ENCODE measurements at regions not wholly inside any gene's neighbourhood (a gene's known extent, or its start where the extent isn't known, plus 50 kb on each side); places are given as distances from the start of the nearest gene placed in this dataset.
"Not testable (repeated sequence)": the region's sequence is repeated elsewhere in the genome, so short reads cannot be mapped to it uniquely, and the experiment has no call there.

GRCh38 chr2:105525201-105525600, 126.3 kb upstream of the FHL2 start:
- DNase-seq, result no peak

GRCh38 chr2:105522645-105523044, 123.8 kb upstream of the FHL2 start:
- no peak for DNase-seq

- DNase-seq, result no peak
Observed at GRCh38 chr2:105521616-105522015, 122.8 kb upstream of the FHL2 start.

- no peak for DNase-seq
Observed at GRCh38 chr2:105521176-105521575, 122.3 kb upstream of the FHL2 start.

DNA sequence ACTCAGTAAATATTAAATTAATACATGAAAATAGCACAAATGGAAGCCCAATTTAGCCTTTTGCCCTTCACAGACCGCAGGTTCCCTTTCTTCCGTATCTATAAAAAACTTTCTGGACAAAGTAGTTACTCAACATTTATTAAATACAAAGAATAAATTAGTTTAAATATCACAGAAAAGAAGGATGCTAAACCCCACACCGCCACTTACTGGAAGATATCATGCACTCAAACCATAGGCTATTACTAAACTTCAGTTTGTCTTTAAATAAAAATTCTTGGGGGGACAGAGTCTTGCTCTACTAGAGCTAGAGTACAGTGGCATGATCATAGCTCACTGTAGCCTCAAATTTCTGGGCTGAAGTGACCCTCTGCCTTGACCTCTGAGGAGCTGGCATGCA, 120.7 kb upstream of the FHL2 start:
- no peak for DNase-seq

DNA sequence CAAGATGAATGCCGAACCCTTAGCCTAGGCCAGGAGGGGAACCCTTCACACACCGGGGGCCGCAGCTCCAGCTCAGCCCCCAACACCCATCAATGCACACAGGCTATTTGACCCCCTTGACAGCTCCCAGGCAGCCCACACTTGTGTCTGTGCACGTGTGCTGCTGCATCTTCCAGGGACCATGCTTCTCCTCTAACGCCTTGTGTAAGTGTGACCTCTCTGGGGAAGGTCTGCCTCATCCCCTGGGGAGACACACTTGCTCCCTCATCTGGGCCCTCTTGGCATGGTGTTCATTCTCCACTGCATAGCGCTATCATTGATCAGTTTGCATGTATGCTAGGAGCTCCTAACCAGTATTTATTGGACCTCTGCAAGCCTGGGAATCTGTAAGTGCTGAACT, 120.0 kb upstream of the FHL2 start:
- no peak for DNase-seq

- DNase-seq, result no peak
Observed at GRCh38 chr2:105517814-105518705, 119.2 kb upstream of the FHL2 start.

- no peak for DNase-seq
Observed at GRCh38 chr2:105515581-105516415, 116.9 kb upstream of the FHL2 start.

GRCh38 chr2:105514576-105514975, 115.7 kb upstream of the FHL2 start:
- DNase-seq, result no peak

- DNase-seq, result no peak
Observed at GRCh38 chr2:105510761-105511528, 112.1 kb upstream of the FHL2 start.

DNA sequence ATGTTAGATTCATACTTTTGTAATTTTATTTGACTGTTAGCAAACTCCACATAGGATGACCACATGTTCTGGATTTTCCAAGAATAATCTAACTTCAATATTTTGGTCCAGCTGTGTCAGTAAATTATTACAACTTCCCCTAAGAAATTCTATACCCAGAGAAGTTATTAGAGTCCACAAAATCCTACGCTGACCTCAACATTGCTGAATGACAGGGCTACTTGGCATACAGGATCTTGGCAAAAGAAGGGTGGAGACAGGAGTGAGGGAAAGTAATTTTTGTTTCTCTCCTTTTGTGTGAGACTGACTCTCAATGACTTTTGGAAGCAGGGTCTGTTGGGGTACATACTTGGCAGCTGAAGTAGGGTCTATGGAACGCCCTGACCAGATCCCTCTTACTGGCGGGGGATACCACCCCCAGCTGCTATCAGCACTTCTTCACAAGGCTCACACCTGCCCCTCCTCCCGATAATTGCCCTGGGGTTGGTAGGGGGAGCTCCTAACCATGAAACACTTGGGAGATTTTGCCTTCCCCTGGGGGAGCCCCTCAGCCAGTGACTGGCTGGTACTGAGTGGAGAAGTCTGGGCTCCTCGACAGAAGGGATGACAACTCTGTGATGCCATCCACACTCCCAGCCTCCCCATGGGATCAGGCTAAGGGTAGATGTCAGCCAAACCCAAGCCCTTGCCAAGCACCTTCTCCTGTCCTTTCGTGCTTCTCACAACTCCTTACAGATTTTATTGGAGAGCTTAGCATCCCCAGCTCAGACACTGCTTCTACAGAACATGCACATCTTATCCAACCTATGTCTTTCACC, 110.6 kb upstream of the FHL2 start:
- DNase-seq, result no peak

GRCh38 chr2:105506860-105507259, 108.0 kb upstream of the FHL2 start:
- not testable (repeated sequence) for DNase-seq

- DNase-seq, result no peak
Observed at GRCh38 chr2:105504459-105504858, 105.6 kb upstream of the FHL2 start.

DNA sequence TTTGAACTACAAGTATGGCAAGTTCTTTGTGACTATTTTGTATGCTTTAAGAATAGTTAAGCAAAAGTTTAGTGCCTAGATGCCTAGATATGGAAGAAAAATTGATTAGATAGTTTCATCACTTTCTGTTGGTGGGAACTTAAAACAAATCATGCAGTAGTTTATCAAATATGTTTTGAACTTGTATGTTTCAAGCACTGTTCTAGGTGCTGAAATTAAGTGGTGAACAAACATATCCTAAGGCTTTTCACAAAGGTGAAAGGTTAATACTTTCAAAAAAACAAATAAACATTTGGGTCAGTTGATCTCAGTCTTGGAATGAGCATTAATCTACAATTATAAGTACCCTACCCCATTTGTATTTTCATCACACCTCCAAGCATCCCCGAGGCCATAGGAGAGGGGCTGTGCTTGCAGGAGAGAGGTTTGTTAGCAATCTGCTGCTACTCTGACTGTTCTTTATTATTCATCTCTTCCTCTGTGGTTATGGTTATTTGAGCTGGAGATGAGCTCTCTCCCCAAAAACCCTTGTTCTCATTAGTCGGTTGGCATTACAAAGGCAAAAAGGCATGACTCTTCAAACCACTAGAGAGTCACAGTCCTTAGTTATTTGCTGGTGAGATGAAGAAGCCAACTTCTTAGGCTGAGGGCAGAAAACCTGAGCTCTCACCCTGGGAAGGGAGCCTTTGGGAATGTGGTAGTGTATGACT, 103.9 kb upstream of the FHL2 start:
- DNase-seq, result no peak

- DNase-seq, result no peak
Observed at GRCh38 chr2:105498281-105498846, 99.5 kb upstream of the FHL2 start.

- no peak for DNase-seq
Observed at GRCh38 chr2:105497094-105497493, 98.2 kb upstream of the FHL2 start.

- DNase-seq, result no peak
Observed at GRCh38 chr2:105496271-105496670, 97.4 kb upstream of the FHL2 start.

GRCh38 chr2:105494683-105495425, 96.0 kb upstream of the FHL2 start:
- DNase-seq, result no peak

GRCh38 chr2:105490956-105491355, 92.1 kb upstream of the FHL2 start:
- no peak for DNase-seq

DNA sequence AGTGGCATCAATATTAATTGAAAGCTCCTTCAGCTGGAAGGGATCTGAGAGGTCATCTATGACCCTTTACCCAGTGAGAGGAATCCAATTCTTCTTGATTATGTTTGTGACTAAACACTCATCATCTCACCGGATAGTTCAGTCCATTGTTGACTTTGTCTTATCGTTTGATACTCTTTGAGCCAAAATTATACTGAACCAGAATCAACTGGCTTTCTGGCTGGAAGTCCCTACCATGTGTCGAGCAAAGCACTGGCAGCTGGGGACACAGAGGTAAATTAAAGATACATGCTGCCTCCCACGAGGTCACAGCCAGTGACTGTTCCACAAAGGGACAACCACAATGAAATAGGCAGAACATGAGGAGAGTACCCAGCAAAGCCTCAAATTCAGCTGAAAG, 91.4 kb upstream of the FHL2 start:
- DNase-seq, result no peak

Data from activated CD4-positive, CD25-positive, alpha-beta regulatory T cell (primary cell).